GM18505 (cell line): ENCODE measurements at regions not wholly inside any gene's neighbourhood (a gene's known extent, or its start where the extent isn't known, plus 50 kb on each side); places are given as distances from the start of the nearest gene placed in this dataset.
"Not testable (repeated sequence)": the region's sequence is repeated elsewhere in the genome, so short reads cannot be mapped to it uniquely, and the experiment has no call there.

Experiments
- ATAC-seq: cut with Tn5 transposase; IDR thresholded peaks from one replicate; pipeline ENCODE4 v1.9.1; 2021; ENCODE audit not compliant: unreplicated experiment
- POLR2A ChIP-seq: IDR thresholded peaks from 4 replicates; pipeline ENCODE4 v1.6.1; 2011; ENCODE audit warnings: borderline replicate concordance; ENCODE audit not compliant: insufficient read depth, insufficient read length; ENCODE audit errors: extremely low read depth

DNA sequence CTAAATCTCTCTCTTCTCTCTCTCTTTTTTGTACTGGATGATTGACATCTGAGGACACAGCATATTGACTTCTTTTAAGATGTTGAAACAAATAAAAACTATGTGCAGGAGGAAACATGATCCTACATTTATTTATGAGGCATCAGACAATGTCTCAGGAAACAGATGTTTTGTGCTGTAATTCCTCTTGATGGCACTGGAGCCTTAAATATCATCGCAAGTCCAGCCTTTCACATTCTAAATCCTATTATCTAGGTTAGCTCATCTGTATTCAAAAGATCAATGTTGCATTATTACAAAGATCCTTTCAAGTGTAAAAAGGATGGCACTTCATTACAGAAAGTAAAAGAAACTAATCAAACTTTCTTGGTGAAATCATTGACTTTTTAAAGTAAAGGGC, 63.9 kb downstream of the MAT2B start:
- no peak for ATAC-seq
- TF ChIP-seq POLR2A, result no peak

DNA sequence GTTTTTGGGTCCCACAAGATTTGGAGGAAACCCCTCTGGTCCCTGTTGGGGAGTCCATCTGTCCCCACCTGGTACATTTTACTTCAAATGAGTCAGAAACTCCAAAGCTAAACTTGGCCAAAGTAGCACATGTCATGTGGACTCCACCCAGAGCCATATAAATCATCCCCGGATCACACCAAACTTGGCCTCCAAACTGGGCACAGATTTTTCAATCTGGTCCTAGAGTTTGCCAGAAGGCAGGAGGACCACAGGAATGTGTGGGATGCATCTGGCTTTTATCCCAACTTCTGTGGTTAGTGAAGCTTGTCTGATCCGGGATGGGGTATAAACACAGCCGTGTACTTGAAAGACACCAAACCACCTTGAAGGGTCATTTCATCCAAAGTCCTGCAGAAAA, 66.3 kb downstream of the MAT2B start:
- no peak for ATAC-seq
- no peak for TF ChIP-seq POLR2A

DNA sequence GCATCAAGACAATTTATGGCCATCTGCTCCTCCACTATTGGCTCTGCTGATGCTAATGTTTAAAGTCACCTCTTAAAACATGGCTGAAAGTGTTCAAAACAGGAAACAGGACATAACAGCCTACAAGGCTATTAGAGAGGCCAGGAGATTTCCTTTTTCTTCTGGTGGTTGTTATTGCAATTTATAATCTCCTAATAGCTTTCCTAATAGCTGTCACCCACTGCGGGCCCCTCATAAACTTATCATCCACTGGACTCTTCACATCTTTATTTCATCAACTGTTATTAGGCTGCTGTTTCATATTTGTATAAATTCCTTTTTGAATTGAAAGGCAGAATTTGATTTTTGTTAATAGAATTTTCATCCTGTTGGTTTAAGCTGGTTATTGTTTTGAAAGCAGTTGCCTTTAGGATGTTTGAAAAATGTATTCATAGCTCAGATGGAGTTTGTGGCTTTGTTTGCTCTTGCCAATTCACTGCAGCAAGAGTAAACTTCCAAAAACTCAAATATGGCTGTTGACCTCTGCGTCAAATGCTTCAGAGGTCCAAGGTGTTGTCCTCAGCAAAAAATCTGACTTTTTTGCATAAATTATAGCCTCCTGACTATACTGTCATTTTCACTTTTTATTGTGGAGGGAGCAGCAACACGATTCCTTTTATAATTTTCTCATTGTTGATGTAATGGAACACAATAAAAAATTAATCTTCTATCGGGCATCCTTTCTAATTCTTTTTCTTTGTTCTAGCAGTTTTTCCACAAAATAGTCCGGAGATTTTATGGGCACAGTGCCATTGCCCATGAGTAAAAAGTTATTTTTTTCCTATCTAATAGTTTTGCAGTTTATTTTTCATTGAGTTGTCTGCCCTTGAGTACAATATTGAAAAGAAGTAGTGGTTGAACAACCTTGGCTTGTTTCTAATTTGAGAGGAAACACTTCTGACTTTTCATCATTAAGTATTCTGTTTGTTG, 69.3 kb downstream of the MAT2B start:
- TF ChIP-seq POLR2A, result no peak
- no peak for ATAC-seq

DNA sequence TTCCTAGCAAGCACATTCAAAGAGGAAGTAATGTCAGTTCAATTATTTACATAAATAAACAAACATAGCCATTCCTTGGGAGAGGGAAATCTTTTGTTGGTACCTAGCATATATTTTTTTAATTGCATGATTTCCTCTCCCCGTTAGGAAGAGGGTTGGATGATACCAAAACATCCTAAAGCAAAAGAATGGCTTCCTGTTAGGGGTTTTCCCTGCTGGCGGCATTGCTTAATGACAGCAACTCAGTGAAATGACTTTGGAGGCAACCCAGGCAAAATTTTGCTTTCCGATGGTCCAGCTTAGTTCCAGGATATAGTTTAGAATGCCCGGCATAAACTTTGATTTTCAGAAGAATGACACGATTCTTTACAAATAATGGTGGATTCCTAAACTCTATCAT, 73.2 kb downstream of the MAT2B start:
- ATAC-seq, result no peak
- no peak for TF ChIP-seq POLR2A

DNA sequence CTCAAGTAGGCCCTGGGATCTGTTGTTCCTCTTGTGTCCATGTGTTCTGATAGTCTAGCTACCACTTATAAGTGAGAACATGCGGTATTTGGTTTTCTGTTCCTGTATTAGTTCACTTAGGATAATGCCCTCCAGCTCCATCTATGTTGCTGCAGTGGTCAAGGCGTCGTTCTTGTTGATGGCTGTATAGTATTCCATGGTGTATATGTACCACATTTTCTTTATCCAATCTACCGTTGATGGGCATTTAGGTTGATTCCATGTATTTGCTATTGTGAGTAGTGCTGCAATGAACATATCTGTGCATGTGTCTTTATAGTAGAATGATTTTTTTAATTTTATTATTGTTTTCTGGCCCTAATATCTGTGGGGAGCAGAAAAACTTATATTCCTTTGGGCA, 74.3 kb downstream of the MAT2B start:
- no peak for ATAC-seq
- TF ChIP-seq POLR2A, result no peak

DNA sequence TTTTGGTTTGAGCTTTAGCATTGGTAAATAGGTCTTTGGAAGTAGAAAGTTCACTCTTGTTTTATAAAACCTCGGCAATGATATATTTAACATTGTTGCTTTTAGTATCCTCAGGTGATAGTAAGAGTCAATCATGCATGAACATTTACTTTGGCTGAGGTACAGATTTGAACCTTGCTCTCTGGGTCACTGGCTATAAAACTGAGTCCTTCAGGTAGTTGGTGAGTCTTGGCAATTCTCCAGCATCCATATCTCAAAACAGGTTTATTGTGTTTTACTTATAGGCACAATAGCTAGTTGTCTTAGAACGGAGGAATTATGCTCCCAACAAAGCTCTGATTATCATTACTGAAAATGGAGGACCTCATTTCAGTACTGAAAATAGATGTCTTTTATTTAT, 75.1 kb downstream of the MAT2B start:
- no peak for ATAC-seq
- no peak for TF ChIP-seq POLR2A

DNA sequence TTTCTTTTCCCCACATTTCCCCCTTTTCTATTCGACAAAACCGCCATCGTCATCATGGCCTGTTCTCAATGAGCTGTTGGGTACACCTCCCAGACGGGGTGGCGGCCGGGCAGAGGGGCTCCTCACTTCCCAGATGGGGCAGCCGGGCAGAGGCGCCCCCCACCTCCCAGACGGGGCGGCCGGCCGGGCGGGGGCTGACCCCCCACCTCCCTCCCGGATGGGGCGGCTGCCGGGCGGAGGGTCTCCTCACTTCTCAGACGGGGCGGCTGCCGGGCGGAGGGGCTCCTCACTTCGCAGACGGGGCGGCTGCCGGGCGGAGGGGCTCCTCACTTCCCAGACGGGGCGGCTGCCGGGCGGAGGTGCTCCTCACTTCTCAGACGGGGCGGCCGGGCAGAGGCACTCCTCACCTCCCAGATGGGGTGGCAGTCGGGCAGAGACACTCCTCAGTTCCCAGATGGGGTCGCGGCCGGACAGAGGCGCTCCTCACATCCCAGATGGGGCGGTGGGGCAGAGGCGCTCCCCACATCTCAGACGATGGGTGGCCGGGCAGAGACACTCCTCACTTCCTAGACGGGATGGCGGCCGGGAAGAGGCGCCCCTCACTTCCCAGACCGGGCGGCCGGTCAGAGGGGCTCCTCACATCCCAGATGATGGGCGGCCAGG, 78.2 kb downstream of the MAT2B start:
- not testable (repeated sequence) for ATAC-seq

DNA sequence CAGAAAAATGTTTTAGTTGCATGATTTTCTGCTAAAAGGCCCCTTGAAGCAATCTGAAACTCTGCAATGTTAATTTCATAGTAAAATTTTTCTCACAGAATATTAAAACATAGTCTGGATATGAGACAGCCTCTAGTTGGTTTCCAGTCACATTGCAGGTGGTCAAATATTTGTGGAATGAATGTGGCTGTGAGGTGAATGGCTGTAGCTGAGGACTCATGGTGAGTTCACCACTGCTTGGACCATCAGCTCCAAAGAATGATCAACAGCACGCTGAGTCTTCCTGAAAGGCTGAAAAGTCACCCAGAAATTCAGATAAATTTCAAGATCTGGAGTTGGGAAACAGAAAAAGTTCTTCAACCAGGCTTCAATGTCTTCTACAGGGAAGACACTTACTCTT, 79.8 kb downstream of the MAT2B start:
- TF ChIP-seq POLR2A, result no peak
- no peak for ATAC-seq

DNA sequence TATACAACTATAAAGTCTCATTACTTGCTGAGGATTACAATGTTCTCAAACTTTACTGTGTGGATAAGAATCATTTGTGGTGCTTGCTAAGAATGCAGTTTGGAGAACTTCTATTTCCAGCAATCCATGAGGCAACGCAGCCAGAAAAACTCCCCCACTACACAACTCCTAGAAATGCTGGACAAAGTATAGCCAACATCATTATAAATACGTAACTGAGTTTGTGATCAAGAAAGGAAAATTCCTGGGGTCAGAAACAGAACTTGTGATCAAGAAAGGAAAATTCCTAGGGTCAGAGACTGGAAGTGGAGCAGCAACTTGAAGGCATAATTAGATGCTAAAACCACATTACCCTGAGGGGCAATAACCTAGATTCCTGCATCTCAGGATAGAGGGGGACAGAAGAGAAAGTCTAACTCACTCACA, 81.1 kb downstream of the MAT2B start:
- TF ChIP-seq POLR2A, result no peak
- no peak for ATAC-seq

DNA sequence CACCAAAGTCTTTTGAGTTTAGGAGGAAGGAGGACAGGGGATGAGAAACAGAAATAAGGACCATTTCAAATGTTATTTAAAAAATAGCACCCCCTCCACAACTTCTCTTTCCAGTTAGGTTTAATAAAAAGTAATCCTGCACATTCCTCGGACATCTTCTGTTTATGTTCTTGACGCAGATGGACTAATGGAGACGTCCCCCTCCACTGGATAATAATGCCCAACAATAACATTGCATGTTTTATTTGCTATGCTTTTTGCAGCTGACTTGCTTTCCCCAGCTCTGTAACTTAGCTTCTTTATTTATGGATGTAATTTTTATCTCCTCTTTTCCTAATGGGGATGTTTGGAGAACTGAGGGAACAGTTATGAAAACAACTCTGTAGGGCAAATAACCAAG, 89.5 kb downstream of the MAT2B start:
- TF ChIP-seq POLR2A, result no peak
- no peak for ATAC-seq

DNA sequence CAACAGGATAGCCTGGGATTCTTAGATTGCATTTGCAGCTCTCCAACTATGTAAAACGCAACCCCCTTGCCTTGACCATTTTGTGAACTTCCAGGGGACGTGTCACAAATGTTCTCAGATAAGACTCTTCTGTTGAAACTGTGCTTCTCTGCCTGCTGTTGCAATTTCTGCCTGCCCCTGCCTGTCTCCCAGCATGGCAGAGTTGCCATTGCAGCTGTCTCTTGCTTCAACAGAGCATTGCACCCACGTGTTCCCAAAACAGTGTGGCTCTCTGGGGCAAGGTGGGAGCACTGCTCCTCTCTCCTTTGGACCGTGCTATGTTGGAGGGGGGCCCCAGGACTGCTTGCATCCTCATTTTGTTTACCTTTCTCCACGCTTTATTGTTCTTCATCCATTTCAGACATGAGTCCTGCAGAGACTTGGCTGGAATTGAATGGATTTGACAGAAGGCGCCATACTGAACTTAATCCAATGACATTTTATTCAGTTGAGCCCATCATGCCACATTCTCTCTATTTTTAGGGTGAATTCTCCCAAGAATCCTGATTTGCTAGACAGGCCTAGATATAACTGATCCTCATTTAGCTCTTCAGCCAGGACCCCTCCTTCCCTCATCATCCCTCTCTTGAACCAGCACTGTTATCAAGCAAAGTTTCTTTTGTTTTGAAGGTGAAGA, 90.7 kb downstream of the MAT2B start:
- no peak for ATAC-seq
- TF ChIP-seq POLR2A, result no peak

DNA sequence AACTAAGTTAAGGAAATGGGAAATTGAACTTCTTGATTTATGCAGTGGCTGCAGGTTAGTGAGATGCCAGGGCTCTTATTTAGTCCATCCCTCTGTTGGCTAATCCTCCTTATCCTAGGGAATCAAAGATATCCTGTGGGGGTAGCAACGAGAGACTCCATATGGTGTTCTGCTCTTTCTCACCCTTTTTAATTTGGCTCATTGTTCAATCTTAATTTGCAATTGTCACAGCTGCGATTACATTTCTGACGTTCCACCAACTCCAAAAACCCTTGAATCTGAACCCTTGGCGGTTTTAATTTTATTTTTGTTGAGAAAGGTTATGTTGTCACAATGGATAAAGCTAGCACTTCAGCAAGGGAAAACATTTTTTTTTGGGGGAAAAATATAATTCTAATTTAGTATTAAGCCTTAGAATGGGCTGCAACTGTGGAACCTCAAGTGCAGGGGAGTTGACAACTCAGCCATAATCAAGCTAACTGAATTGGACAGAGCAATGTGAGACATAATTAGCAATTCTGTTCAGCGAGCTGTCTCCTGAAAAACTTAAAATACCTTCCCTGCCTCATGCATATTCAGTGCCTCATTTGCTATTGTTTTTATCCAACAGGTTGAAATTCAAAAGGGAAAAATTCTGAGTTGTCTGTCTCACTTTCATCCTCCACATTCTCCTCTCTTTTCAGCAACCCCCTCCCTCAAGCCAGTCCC, 91.3 kb downstream of the MAT2B start:
- TF ChIP-seq POLR2A, result no peak
- no peak for ATAC-seq

DNA sequence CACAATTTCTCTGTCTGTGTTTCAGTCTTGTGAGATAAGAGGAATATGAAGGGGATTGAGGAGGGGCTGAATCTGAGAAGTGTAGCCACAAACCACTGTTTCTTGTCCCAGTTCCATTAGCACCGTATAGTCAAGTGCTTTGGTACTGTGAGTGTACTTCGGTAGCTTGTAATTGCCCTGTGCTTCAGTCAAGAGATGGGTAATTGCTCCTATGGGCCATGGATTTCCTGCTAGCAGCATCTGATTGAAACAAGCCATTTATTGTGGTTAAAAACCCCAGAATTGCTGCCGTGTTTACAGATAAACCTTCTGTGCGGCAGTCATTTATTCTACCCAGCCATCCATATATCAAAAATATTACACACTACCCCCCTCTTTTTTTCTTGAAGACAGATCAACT, 98.6 kb downstream of the MAT2B start:
- no peak for TF ChIP-seq POLR2A
- ATAC-seq, result no peak
